ENCODE measurements at regions not wholly inside any gene's neighbourhood (a gene's known extent, or its start where the extent isn't known, plus 50 kb on each side); places are given as distances from the start of the nearest gene placed in this dataset.
A peak's percentile ranks its signal among the peaks of the same experiment; 100 is the strongest.

DNA sequence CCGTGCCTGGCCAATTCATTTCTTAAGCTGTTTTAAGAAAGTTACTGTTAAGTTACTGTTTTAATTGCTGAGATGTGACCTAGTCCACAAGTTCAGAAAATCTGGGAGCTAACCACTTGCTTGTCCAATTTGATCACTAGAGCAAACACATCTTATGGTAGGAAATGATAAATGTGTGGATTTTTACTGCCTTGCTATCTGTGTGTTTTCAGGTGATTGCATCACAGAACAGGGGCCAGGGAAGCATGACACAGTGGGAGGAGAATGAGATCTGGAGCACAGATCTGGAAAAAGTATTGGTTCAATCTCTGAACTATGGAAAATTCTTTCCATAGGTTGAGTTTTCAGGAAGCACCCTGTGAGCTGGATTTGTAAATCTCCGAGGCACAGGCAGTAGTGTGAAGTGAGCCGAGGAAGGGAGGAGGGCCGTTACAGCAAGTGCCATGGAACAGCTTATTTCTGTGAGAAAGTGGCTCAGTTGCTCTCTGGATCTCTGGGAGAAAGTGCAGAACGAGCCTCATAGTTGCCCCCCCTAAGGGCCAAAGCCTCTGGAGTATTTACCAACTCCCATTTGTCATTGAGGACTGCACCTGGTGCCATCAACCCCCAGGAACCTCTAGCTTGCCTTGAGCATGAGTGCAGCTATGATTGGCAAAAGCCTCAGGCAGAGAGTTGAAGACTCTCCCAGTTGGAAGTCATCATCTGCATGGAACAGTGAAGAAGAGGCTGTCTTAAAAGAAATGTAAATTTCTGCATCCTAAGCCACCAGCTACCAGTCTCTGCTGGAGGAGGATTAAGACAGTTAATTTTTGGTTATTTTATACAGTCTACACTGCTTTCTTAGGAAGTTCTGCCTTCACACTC, 161.8 kb upstream of the CLINT1 start:
- Histone ChIP-seq H3K9me3 (no peaks in the 10 kb centered on the region), H3K36me3 (no peaks in the 10 kb centered on the region), H3K4me3 (no peak overlapping the region), H3K27ac (no peak overlapping the region), H3K27me3 (no peaks in the 10 kb centered on the region), H3K4me1 (no peaks in the 10 kb centered on the region)
- in situ Hi-C loops (cut with MboI; ENCODE audit: low sequenced_read_pairs in 4 of 4) (no loop called here), intact Hi-C loops (cut with DNase I; ENCODE audit: low total_unique reads) (no loop called here)
- DNase-seq (no peak), ATAC-seq (no peak)
- TF ChIP-seq, protein P1, sequence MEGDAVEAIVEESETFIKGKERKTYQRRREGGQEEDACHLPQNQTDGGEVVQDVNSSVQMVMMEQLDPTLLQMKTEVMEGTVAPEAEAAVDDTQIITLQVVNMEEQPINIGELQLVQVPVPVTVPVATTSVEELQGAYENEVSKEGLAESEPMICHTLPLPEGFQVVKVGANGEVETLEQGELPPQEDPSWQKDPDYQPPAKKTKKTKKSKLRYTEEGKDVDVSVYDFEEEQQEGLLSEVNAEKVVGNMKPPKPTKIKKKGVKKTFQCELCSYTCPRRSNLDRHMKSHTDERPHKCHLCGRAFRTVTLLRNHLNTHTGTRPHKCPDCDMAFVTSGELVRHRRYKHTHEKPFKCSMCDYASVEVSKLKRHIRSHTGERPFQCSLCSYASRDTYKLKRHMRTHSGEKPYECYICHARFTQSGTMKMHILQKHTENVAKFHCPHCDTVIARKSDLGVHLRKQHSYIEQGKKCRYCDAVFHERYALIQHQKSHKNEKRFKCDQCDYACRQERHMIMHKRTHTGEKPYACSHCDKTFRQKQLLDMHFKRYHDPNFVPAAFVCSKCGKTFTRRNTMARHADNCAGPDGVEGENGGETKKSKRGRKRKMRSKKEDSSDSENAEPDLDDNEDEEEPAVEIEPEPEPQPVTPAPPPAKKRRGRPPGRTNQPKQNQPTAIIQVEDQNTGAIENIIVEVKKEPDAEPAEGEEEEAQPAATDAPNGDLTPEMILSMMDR (IDR thresholded peaks at IDR 0.05 in 4 of 5, conservative IDR thresholded peaks at IDR 0.05 in 1 of 5) = no peak
- TF ChIP-seq POLR2A (IDR thresholded peaks at IDR 0.05) = no peak

DNA sequence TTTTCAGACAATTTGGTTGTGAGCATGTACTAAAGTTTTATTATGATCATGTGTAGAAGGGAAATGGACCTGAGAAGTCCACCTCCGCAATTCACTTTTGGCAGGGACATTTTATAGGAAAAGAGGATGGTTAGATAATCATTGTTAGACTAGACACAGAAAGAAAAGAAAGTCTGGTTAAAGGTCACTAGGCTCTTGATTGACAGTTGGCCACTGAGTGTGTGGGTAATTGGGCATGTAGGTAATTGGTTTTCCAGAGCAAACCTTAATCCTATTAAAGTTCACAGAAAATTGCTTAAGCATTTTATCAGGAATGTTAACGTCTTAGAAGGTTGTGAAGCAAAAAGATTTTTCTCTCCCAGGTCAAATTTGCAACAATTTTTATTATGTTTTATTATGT, 158.5 kb upstream of the CLINT1 start:
- TF ChIP-seq POLR2A (IDR thresholded peaks at IDR 0.05) = no peak
- TF ChIP-seq, protein P1 (IDR thresholded peaks at IDR 0.05 in 4 of 5, conservative IDR thresholded peaks at IDR 0.05 in 1 of 5) = no peak
- no peaks in the 10 kb centered on the region for H3K9me3 ChIP-seq
- ATAC-seq (no peak), DNase-seq (no peak)
- H3K4me1 ChIP-seq = no peaks in the 10 kb centered on the region
- no peaks in the 10 kb centered on the region for H3K36me3 ChIP-seq
- intact Hi-C loops (cut with DNase I; ENCODE audit: low total_unique reads) = no loop called here
- no peak overlapping the region for H3K27ac ChIP-seq
- in situ Hi-C loops (cut with MboI; ENCODE audit: low sequenced_read_pairs in 4 of 4) = no loop called here
- no peaks in the 10 kb centered on the region for H3K27me3 ChIP-seq
- H3K4me3 ChIP-seq = no peak overlapping the region

DNA sequence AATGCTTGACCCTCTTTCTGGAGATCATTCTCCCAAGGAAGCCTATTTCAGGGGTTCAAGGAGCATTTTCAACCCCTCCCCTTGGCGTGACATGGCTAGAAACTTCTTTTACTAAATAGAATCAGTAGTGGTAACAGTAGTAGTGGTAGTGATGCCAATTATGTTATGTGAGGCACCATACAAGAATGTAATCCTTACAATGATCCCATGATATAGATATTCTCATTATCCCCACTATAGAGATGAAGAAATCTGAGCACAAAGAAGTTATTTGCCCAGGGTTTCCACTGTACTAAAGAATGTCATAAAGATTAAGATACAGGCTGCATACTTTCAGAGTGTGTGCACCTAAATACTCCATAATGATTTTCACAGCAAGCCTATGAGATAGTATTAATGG, 155.4 kb upstream of the CLINT1 start:
- TF ChIP-seq, protein P1 (IDR thresholded peaks at IDR 0.05 in 4 of 5, conservative IDR thresholded peaks at IDR 0.05 in 1 of 5) = no peak
- no peak for TF ChIP-seq POLR2A (IDR thresholded peaks at IDR 0.05)
- in situ Hi-C loops (cut with MboI; ENCODE audit: low sequenced_read_pairs in 4 of 4) = no loop called here
- H3K9me3 ChIP-seq = no peaks in the 10 kb centered on the region
- H3K27me3 ChIP-seq = no peaks in the 10 kb centered on the region
- no peak for ATAC-seq
- H3K36me3 ChIP-seq = no peaks in the 10 kb centered on the region
- no peak overlapping the region for H3K4me3 ChIP-seq
- no peak overlapping the region for H3K27ac ChIP-seq
- no peaks in the 10 kb centered on the region for H3K4me1 ChIP-seq
- intact Hi-C loops (cut with DNase I; ENCODE audit: low total_unique reads) = no loop called here
- DNase-seq = no peak

DNA sequence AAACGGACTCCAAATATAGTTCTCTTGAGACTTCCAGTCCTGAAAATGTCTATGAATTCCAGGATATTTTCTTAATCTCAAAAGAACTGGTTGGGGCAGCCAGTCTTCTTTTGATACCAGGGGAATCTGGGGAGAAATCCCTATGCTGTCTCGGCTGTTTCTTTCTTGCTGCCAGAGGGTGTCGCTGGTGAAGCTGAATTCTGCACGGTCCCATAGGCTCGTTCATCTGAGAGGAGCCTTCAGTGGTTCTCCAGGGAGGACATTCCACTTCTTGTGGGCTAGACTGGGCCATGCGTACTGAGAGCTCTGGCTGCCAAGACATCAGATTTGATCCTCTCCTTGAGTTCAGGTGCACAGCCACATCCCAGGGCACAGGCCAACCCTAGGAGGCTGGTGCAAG, 155.0 kb upstream of the CLINT1 start:
- no peaks in the 10 kb centered on the region for H3K4me1 ChIP-seq
- H3K27me3 ChIP-seq = no peaks in the 10 kb centered on the region
- H3K9me3 ChIP-seq = no peaks in the 10 kb centered on the region
- no peaks in the 10 kb centered on the region for H3K36me3 ChIP-seq
- ATAC-seq (no peak), DNase-seq (peak in 1 of 2 donors; percentile 14)
- no peak overlapping the region for H3K27ac ChIP-seq
- H3K4me3 ChIP-seq = no peak overlapping the region
- TF ChIP-seq, protein P1 (IDR thresholded peaks at IDR 0.05 in 4 of 5, conservative IDR thresholded peaks at IDR 0.05 in 1 of 5) = no peak
- no peak for TF ChIP-seq POLR2A (IDR thresholded peaks at IDR 0.05)
- intact Hi-C loops (cut with DNase I; ENCODE audit: low total_unique reads) (no loop called here), in situ Hi-C loops (cut with MboI; ENCODE audit: low sequenced_read_pairs in 4 of 4) (no loop called here)

Measured in gastrocnemius medialis (tissue), 4 donors.